Sigmoid colon (tissue), 6 donors: ENCODE measurements at regions not wholly inside any gene's neighbourhood (a gene's known extent, or its start where the extent isn't known, plus 50 kb on each side); places are given as distances from the start of the nearest gene placed in this dataset.

Experiments used
- DNase-seq: peaks from one replicate; pipeline ENCODE4 v3.0.0-alpha.2; 2019
- H3K27ac ChIP-seq, 4 donors: fragments of 200-600 bp; sonication (generic); one replicate each; pipeline ENCODE4 v1.5.1; 2016 to 2019; ENCODE audit warnings: mild to moderate bottlenecking in 1 of 4
- H3K27me3 ChIP-seq, 3 donors: fragments of 200-600 bp; sonication (generic); one replicate each; pipeline ENCODE4 v1.5.1; 2019; ENCODE audit warnings: mild to moderate bottlenecking in 1 of 3
- H3K36me3 ChIP-seq, 4 donors: fragments of 200-600 bp; sonication (generic); one replicate each; pipeline ENCODE4 v1.5.1; 2016 to 2019
- H3K4me1 ChIP-seq, 4 donors: fragments of 200-600 bp; sonication (generic); one replicate each; pipeline ENCODE4 v1.5.1; 2017 to 2019
- H3K4me3 ChIP-seq, 4 donors: fragments of 200-600 bp; sonication (generic); one replicate each; pipeline ENCODE4 v1.5.1; 2017 to 2019; ENCODE audit warnings: mild to moderate bottlenecking in 2 of 4, moderate library complexity in 1 of 4
- H3K9me3 ChIP-seq, 4 donors: fragments of 200-600 bp in 3 of 4; sonication (generic) in 3 of 4; one replicate each; pipeline versions ENCODE4 v1.5.1 to v1.6.1; 2013 to 2019
- CTCF ChIP-seq, 4 experiments: fragments of 450-650 bp in 3 of 4; fragments of 200-600 bp in 1 of 4; IDR thresholded peaks; one replicate each; pipeline ENCODE4 v1.5.1; 2016 to 2019; ENCODE audit warnings: antibody characterized with exemption in 4 of 4, mild to moderate bottlenecking in 3 of 4, moderate library complexity in 2 of 4
- EP300 ChIP-seq, 4 donors: sonication (generic); formaldehyde crosslinking; IDR thresholded peaks; one replicate each; pipeline ENCODE4 v1.6.1; 2017; ENCODE audit warnings: antibody characterized with exemption in 4 of 4
- POLR2A ChIP-seq, 2 donors: fragments of 450-650 bp; IDR thresholded peaks; one replicate each; pipeline ENCODE4 v1.6.1; 2016; ENCODE audit warnings: antibody characterized with exemption in 2 of 2, mild to moderate bottlenecking in 2 of 2, moderate library complexity in 2 of 2
- POLR2AphosphoS5 ChIP-seq, 4 donors: sonication (generic); formaldehyde crosslinking; IDR thresholded peaks; one replicate each; pipeline ENCODE4 v1.6.1; 2017; ENCODE audit warnings: antibody characterized with exemption in 4 of 4
- WGBS, 2 donors: extraction: QIAGEN DNeasy Blood & Tissue Kit; methylation state at CpG; one replicate each; pipeline ENCODE4 v1.1.7; 2013; 5-methylcytosine and 5-hydroxymethylcytosine counted together
- intact Hi-C: fragments of 100-400 bp; cut with DNase I; formaldehyde crosslinking; loops from one replicate; pipeline ENCODE4 v1.15.1; 2023
- donor health status: healthy with polysubstance abuse.
- donor health status: healthy.

- Histone ChIP-seq H3K27ac (no peak overlapping the region), H3K27me3 (no peaks in the 10 kb centered on the region), H3K4me1 (no peaks in the 10 kb centered on the region), H3K9me3 (no peaks in the 10 kb centered on the region), H3K4me3 (no peak overlapping the region), H3K36me3 (no peaks in the 10 kb centered on the region)
- intact Hi-C loops: no loop called here
- TF ChIP-seq POLR2A (IDR thresholded peaks at IDR 0.05) (no peak), CTCF (IDR thresholded peaks at IDR 0.05) (no peak), POLR2AphosphoS5 (IDR thresholded peaks at IDR 0.05) (no peak), EP300 (IDR thresholded peaks at IDR 0.05) (no peak)
- WGBS, 2 donors: 92 to 95% methylated on average over 3 of the region's 3 CpGs
- DNase-seq: no peak
Measured at GRCh38 chr2:234706086-234706485, 209.2 kb upstream of the ARL4C start.

- no peak overlapping the region for H3K4me3 ChIP-seq
- H3K36me3 ChIP-seq: no peaks in the 10 kb centered on the region
- WGBS, 2 donors: 90% methylated on average over 3 of the region's 3 CpGs
- no peaks in the 10 kb centered on the region for H3K27me3 ChIP-seq
- DNase-seq: no peak
- H3K9me3 ChIP-seq: no peaks in the 10 kb centered on the region
- no peaks in the 10 kb centered on the region for H3K4me1 ChIP-seq
- no peak overlapping the region for H3K27ac ChIP-seq
- no peak for TF ChIP-seq POLR2A (IDR thresholded peaks at IDR 0.05)
- TF ChIP-seq CTCF (IDR thresholded peaks at IDR 0.05): no peak
- no peak for TF ChIP-seq POLR2AphosphoS5 (IDR thresholded peaks at IDR 0.05)
- TF ChIP-seq EP300 (IDR thresholded peaks at IDR 0.05): no peak
- intact Hi-C loops: no loop called here
Measured at GRCh38 chr2:234705108-234705507, 208.2 kb upstream of the ARL4C start.

GRCh38 chr2:234703258-234703657 is 206.4 kb upstream of the ARL4C start:
- Histone ChIP-seq H3K36me3 (no peaks in the 10 kb centered on the region), H3K27me3 (no peaks in the 10 kb centered on the region), H3K4me1 (no peaks in the 10 kb centered on the region), H3K4me3 (no peak overlapping the region), H3K9me3 (no peaks in the 10 kb centered on the region), H3K27ac (no peak overlapping the region)
- no peak for DNase-seq
- intact Hi-C loops: no loop called here
- TF ChIP-seq POLR2AphosphoS5 (IDR thresholded peaks at IDR 0.05): no peak
- no peak for TF ChIP-seq EP300 (IDR thresholded peaks at IDR 0.05)
- TF ChIP-seq CTCF (IDR thresholded peaks at IDR 0.05): no peak
- no peak for TF ChIP-seq POLR2A (IDR thresholded peaks at IDR 0.05)
- 73 to 79% methylated on average over 4 of the region's 4 CpGs for WGBS, 2 donors

- Histone ChIP-seq H3K4me1 (no peaks in the 10 kb centered on the region), H3K27ac (no peak overlapping the region), H3K9me3 (no peaks in the 10 kb centered on the region), H3K27me3 (no peaks in the 10 kb centered on the region), H3K36me3 (no peaks in the 10 kb centered on the region), H3K4me3 (no peak overlapping the region)
- intact Hi-C loops: no loop called here
- TF ChIP-seq CTCF (IDR thresholded peaks at IDR 0.05) (no peak), POLR2AphosphoS5 (IDR thresholded peaks at IDR 0.05) (no peak), EP300 (IDR thresholded peaks at IDR 0.05) (no peak), POLR2A (IDR thresholded peaks at IDR 0.05) (no peak)
- 64 to 73% methylated on average over 12 of the region's 12 CpGs for WGBS, 2 donors
- DNase-seq: no peak
Measured at GRCh38 chr2:234702731-234703225, 205.9 kb upstream of the ARL4C start.

GRCh38 chr2:234701841-234702240 is 205.0 kb upstream of the ARL4C start:
- Histone ChIP-seq H3K36me3 (no peaks in the 10 kb centered on the region), H3K9me3 (peaks cover 0 to 4% (median 0%) of the 10 kb centered on the region in 4 donors), H3K4me3 (no peak overlapping the region), H3K27ac (no peak overlapping the region), H3K4me1 (no peaks in the 10 kb centered on the region), H3K27me3 (no peaks in the 10 kb centered on the region)
- intact Hi-C loops: no loop called here
- TF ChIP-seq CTCF (IDR thresholded peaks at IDR 0.05) (no peak), POLR2A (IDR thresholded peaks at IDR 0.05) (no peak), EP300 (IDR thresholded peaks at IDR 0.05) (no peak), POLR2AphosphoS5 (IDR thresholded peaks at IDR 0.05) (no peak)
- DNase-seq: no peak
- WGBS, 2 donors: 87 to 89% methylated on average over 9 of the region's 9 CpGs
